Smooth muscle cell (in vitro differentiated cells): ENCODE measurements at regions not wholly inside any gene's neighbourhood (a gene's known extent, or its start where the extent isn't known, plus 50 kb on each side); places are given as distances from the start of the nearest gene placed in this dataset.

Experiments
- DNase-seq: peaks from one replicate; lab custom pipeline; 2025; ENCODE audit not compliant: unreplicated experiment; lab: John Stamatoyannopoulos, UW
- H2AFZ ChIP-seq: fragments of 200-600 bp; sonication (generic); 2 replicates; pipeline ENCODE4 v1.6.0; 2016; ENCODE audit warnings: antibody characterized with exemption, low read depth, mild to moderate bottlenecking
- H3F3A ChIP-seq: fragments of 200-600 bp; sonication (generic); 2 replicates; pipeline ENCODE4 v1.6.0; 2017; ENCODE audit warnings: antibody characterized with exemption, low read depth
- H3K27ac ChIP-seq: fragments of 200-600 bp; sonication (generic); 2 replicates; pipeline ENCODE4 v1.5.1; 2016; ENCODE audit warnings: low read depth, mild to moderate bottlenecking
- H3K27me3 ChIP-seq: fragments of 200-600 bp; sonication (generic); 2 replicates; pipeline ENCODE4 v1.6.1; 2016; ENCODE audit warnings: low read depth, mild to moderate bottlenecking
- H3K36me3 ChIP-seq: fragments of 200-600 bp; sonication (generic); 2 replicates; pipeline ENCODE4 v1.5.1; 2016; ENCODE audit warnings: low read depth
- H3K4me1 ChIP-seq: fragments of 200-600 bp; sonication (generic); 2 replicates; pipeline ENCODE4 v1.5.1; 2016; ENCODE audit warnings: low read depth
- H3K4me2 ChIP-seq: fragments of 200-600 bp; sonication (generic); 2 replicates; pipeline ENCODE4 v1.6.0; 2016; ENCODE audit warnings: mild to moderate bottlenecking
- H3K4me3 ChIP-seq: fragments of 200-600 bp; sonication (generic); 2 replicates; pipeline ENCODE4 v1.5.1; 2016; ENCODE audit warnings: mild to moderate bottlenecking
- H3K79me2 ChIP-seq: fragments of 200-600 bp; sonication (generic); 2 replicates; pipeline ENCODE4 v1.6.0; 2016; ENCODE audit warnings: low read depth, mild to moderate bottlenecking
- H3K9ac ChIP-seq: fragments of 200-600 bp; sonication (generic); 2 replicates; pipeline ENCODE4 v1.6.0; 2016; ENCODE audit warnings: low read depth
- H3K9me3 ChIP-seq: fragments of 200-600 bp; sonication (generic); replicated peaks from 2 replicates; pipeline ENCODE4 v1.5.1; 2016; ENCODE audit warnings: low read depth
- H4K20me1 ChIP-seq: fragments of 200-600 bp; sonication (generic); 2 replicates; pipeline ENCODE4 v1.6.0; 2016; ENCODE audit warnings: low read depth
- WGBS: methylation state at CpG from one replicate; pipeline ENCODE4 v1.1.7; 2016; ENCODE audit warnings: low lambda C conversion rate; 5-methylcytosine and 5-hydroxymethylcytosine counted together
- TF ChIP-seq, protein P1 (sequence below): fragments of 200-600 bp; sonication (generic); IDR thresholded peaks from 2 replicates; pipeline ENCODE4 v1.5.1; 2017; ENCODE audit warnings: borderline replicate concordance, mild to moderate bottlenecking, antibody characterized with exemption; ENCODE audit not compliant: insufficient read depth, poor library complexity, severe bottlenecking

DNA sequence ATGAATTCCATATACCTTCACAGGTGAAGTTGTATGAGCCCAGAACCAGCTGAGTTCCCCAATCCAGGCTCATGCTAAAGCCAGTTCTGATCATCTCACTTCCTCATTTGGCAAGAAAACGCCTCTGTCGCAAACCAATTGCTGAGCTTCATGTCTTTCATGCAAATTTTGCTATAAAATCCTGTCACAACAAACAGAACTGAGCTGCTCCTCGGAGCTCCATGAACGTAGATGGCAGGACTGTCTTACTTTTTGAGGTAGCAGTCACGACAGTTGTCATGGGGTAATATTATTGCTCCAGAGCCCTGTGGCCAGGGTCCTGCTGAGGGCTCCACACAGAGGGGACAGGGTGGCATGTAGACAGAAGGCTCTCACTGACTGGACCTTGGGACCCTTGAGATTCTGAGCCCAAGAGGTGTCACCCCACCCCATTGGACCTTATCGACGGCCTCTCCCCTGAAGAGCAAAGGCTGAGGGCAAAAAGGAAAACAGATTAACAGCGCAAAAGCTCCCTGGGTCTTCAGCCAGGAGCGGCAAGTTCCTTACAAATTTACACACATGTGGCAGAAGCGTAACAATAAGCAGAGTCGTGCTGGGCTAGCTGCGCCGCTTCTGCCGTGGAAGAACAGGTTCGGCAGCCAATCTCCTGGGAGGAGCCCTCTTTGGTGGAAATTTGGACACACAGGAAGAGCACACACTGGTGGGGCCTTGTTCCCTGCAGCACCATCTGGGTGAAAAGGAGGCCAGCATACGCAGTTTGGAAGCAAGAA lies 249.2 kb downstream of the OPA1 start:
- H3K4me1 ChIP-seq = no peaks in the 10 kb centered on the region
- no peaks in the 10 kb centered on the region for H3K9me3 ChIP-seq
- no peak overlapping the region for H3K9ac ChIP-seq
- H3K27me3 ChIP-seq = no peaks in the 10 kb centered on the region
- no peak overlapping the region for H3K27ac ChIP-seq
- WGBS = 82% methylated on average over 16 of the region's 16 CpGs
- H3F3A ChIP-seq = no peaks in the 10 kb centered on the region
- H3K36me3 ChIP-seq = no peaks in the 10 kb centered on the region
- no peak for DNase-seq
- H3K4me3 ChIP-seq = no peak overlapping the region
- no peak overlapping the region for H2AFZ ChIP-seq
- no peaks in the 10 kb centered on the region for H4K20me1 ChIP-seq
- H3K79me2 ChIP-seq = no peaks in the 10 kb centered on the region
- TF ChIP-seq, protein P1, sequence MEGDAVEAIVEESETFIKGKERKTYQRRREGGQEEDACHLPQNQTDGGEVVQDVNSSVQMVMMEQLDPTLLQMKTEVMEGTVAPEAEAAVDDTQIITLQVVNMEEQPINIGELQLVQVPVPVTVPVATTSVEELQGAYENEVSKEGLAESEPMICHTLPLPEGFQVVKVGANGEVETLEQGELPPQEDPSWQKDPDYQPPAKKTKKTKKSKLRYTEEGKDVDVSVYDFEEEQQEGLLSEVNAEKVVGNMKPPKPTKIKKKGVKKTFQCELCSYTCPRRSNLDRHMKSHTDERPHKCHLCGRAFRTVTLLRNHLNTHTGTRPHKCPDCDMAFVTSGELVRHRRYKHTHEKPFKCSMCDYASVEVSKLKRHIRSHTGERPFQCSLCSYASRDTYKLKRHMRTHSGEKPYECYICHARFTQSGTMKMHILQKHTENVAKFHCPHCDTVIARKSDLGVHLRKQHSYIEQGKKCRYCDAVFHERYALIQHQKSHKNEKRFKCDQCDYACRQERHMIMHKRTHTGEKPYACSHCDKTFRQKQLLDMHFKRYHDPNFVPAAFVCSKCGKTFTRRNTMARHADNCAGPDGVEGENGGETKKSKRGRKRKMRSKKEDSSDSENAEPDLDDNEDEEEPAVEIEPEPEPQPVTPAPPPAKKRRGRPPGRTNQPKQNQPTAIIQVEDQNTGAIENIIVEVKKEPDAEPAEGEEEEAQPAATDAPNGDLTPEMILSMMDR = no peak
- H3K4me2 ChIP-seq = no peak overlapping the region

DNA sequence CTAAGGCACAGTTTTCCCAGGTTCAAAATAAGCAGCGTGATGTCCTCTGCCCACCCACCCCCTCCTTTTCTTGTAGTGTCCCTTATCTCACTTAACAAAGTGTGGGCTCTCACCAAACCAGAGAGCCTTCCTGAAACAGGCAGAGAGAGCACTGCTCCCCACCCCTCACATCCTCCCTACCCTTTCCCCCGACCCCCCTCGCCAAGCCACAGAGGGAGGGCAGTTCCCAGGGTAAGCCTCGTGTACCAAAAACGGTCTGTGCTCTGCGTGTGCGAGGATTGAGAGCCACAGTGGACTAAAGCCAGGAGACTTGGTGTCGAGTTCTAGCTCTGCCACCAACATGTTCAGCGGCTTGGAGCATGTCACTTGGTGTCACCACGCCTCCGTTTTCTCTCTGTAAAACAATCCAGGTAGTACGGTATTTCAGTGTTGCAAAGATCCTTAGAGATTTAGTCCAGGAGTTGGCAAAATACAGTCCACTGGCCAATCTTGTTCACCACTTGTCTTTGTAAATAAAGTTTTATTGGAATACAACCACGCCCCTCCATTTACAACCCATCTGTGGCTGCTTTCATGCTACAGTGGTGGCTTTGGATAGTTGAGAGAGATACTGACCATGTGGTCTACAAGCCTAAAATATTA lies 249.9 kb downstream of the OPA1 start:
- TF ChIP-seq, protein P1 = no peak
- H3K27ac ChIP-seq = no peak overlapping the region
- whole genome bisulfite sequencing = 95% methylated on average over 11 of the region's 13 CpGs

DNA sequence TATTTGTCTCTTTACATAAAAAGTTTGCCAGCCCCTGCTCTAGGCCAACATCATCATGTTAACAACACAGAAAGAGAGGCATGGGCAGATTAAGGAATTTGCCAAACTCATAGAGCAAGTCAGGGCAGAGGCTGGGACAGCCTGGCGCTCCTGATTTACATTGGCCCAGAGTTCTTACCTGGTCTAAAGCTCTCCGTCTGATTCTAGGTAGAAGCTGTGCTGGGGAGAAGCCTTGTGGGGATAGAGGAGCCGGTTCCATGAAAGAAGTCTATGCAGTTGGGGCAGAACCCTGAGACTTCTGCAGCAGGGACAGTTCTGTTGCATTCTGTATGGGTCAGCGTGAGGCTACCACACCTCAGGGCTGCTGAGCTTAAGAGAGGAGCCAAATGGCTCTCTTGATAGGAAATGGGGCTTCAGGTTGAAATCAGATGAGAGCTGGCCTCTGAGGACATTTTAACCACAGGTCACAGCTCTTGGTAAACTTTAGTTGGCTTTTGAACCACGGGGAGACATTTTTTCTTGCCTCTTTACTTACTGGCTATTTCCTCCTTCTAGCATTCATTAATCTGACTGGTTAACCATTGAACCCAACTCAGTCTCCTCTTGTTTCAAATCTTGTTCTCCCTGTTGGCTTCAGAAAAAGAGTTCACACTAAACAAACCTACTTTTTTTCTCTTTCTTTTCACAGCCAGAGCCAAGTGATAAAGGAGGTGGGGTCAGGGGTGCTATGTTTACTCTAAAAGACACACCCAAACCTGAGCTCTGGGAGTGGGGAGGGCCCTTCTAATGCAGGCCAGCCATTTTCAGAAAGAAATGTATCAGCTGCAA lies 250.7 kb downstream of the OPA1 start:
- no peak overlapping the region for H3K9ac ChIP-seq
- H3K9me3 ChIP-seq = no peaks in the 10 kb centered on the region
- H2AFZ ChIP-seq = no peak overlapping the region
- TF ChIP-seq, protein P1 = no peak
- 90% methylated on average over 5 of the region's 5 CpGs for WGBS
- H4K20me1 ChIP-seq = no peaks in the 10 kb centered on the region
- no peaks in the 10 kb centered on the region for H3K4me1 ChIP-seq
- DNase-seq = no peak
- no peaks in the 10 kb centered on the region for H3F3A ChIP-seq
- no peaks in the 10 kb centered on the region for H3K79me2 ChIP-seq
- H3K27ac ChIP-seq = no peak overlapping the region
- H3K4me2 ChIP-seq = no peak overlapping the region
- no peaks in the 10 kb centered on the region for H3K36me3 ChIP-seq
- no peak overlapping the region for H3K4me3 ChIP-seq
- H3K27me3 ChIP-seq = no peaks in the 10 kb centered on the region

More for the DNA sequence above, 249.9 kb downstream of the OPA1 start:
- Histone ChIP-seq H3K4me2 (no peak overlapping the region), H3K27me3 (no peaks in the 10 kb centered on the region), H3K36me3 (no peaks in the 10 kb centered on the region), H3K9ac (no peak overlapping the region), H3K9me3 (no peaks in the 10 kb centered on the region), H2AFZ (no peak overlapping the region), H3K79me2 (no peaks in the 10 kb centered on the region), H3K4me1 (no peaks in the 10 kb centered on the region), H3F3A (no peaks in the 10 kb centered on the region), H4K20me1 (no peaks in the 10 kb centered on the region), H3K4me3 (no peak overlapping the region)
- DNase-seq = no peak
